Endothelial cell of umbilical vein (primary cell): ENCODE measurements at regions not wholly inside any gene's neighbourhood (a gene's known extent, or its start where the extent isn't known, plus 50 kb on each side); places are given as distances from the start of the nearest gene placed in this dataset.

Experiments used
- BruUV-seq: library from RNA; stranded (reverse); fragments of 400-500 nt; replicated peaks from 2 replicates; lab custom pipeline; 2021; lab: Mats Ljungman, UMichigan
- CTCF ChIA-PET: fragments of 300-600, 350-600 bp; sonication (Branson Sonifier 250); formaldehyde crosslinking; loops from one replicate; lab custom pipeline; 2021; ENCODE audit warnings: antibody characterized with exemption, inconsistent platforms; lab: Charles Lee
- POLR2A ChIA-PET: fragments of 300-600, 350-600 bp; sonication (Branson Sonifier 250); formaldehyde crosslinking; loops from one replicate; lab custom pipeline; 2021; ENCODE audit warnings: antibody characterized with exemption, inconsistent platforms; lab: Charles Lee
- DNase-seq: peaks from one replicate; pipeline ENCODE4 v3.0.0-alpha.2; 2011; ENCODE audit warnings: low read depth, low spot score
- FAIRE-seq: peaks from 2 replicates; lab custom pipeline; 2011; peaks lifted over from hg19 to GRCh38; lab: Jason Lieb, UNC
- H2AFZ ChIP-seq: 2 replicates; pipeline ENCODE4 v1.6.0; 2012; ENCODE audit warnings: low read depth, low read length, control low read depth, inconsistent platforms
- H3K27ac ChIP-seq: 2 replicates; pipeline ENCODE4 v1.5.1; 2011; ENCODE audit warnings: low read depth, mild to moderate bottlenecking, control low read depth, low read length, moderate library complexity; ENCODE audit not compliant: insufficient read depth
- H3K27me3 ChIP-seq, 2 experiments: 2 replicates each; pipeline versions ENCODE4 v1.6.0 to v1.6.1; 2011; ENCODE audit warnings: low read length in 2 of 2, mixed read lengths in 1 of 2; ENCODE audit not compliant: control insufficient read depth in 2 of 2, insufficient read depth in 2 of 2
- H3K36me3 ChIP-seq, 2 experiments: 2 replicates in 1 of 2; 3 replicates in 1 of 2; pipeline ENCODE4 v1.5.1; 2011; ENCODE audit warnings: low read length in 2 of 2, mild to moderate bottlenecking in 1 of 2, moderate library complexity in 1 of 2; ENCODE audit not compliant: control insufficient read depth in 2 of 2, insufficient read depth in 2 of 2; ENCODE audit errors: extremely low read depth in 1 of 2
- H3K4me1 ChIP-seq: 3 replicates; pipeline ENCODE4 v1.5.1; 2011; ENCODE audit warnings: mild to moderate bottlenecking, low read length; ENCODE audit not compliant: control insufficient read depth, insufficient read depth; ENCODE audit errors: extremely low read depth
- H3K4me2 ChIP-seq: 2 replicates; pipeline ENCODE4 v1.6.1; 2011; ENCODE audit warnings: low read length, control low read depth, mixed read lengths; ENCODE audit not compliant: insufficient read depth
- H3K4me3 ChIP-seq, 3 experiments: fragments of 200-600 bp in 1 of 3; sonication (generic), shearing (Covaris generic) in 1 of 3; replicated peaks in 1 of 3; 2 replicates each; pipeline ENCODE4 v1.5.1; 2011 to 2016; ENCODE audit warnings: control low read depth in 3 of 3, low read length in 3 of 3, mild to moderate bottlenecking in 2 of 3, inconsistent platforms in 1 of 3, low read depth in 1 of 3, moderate library complexity in 1 of 3; ENCODE audit not compliant: insufficient read depth in 1 of 3
- H3K79me2 ChIP-seq: 2 replicates; pipeline ENCODE4 v1.6.0; 2012; ENCODE audit warnings: low read length, inconsistent platforms; ENCODE audit not compliant: control insufficient read depth, insufficient read depth
- H3K9ac ChIP-seq: replicated peaks from 2 replicates; pipeline ENCODE3; 2011; ENCODE audit warnings: low read length, control low read depth; ENCODE audit not compliant: insufficient read depth; ENCODE audit errors: extremely low read depth
- H3K9me1 ChIP-seq: replicated peaks from 3 replicates; pipeline ENCODE4 v1.6.0; 2011; ENCODE audit warnings: mild to moderate bottlenecking, low read length; ENCODE audit not compliant: control insufficient read depth, insufficient read depth; ENCODE audit errors: extremely low read depth
- H3K9me3 ChIP-seq: replicated peaks from 2 replicates; pipeline ENCODE4 v1.5.1; 2012; ENCODE audit warnings: low read length, inconsistent platforms; ENCODE audit not compliant: control insufficient read depth, insufficient read depth
- H4K20me1 ChIP-seq: replicated peaks from 2 replicates; pipeline ENCODE3; 2011; ENCODE audit warnings: mild to moderate bottlenecking, low read length; ENCODE audit not compliant: control insufficient read depth, insufficient read depth; ENCODE audit errors: extremely low read depth
- CTCF ChIP-seq, 2 donors: IDR thresholded peaks; 1 replicate in 1 of 2; 2 replicates in 1 of 2; pipeline ENCODE4 v1.5.1; 2011; ENCODE audit warnings: low read length in 2 of 2, mild to moderate bottlenecking in 2 of 2, moderate library complexity in 2 of 2, control low read depth in 1 of 2, inconsistent platforms in 1 of 2, low read depth in 1 of 2; ENCODE audit not compliant: insufficient read depth in 1 of 2; ENCODE audit errors: extremely low read depth in 1 of 2
- EZH2 ChIP-seq: IDR thresholded peaks from 2 replicates; pipeline ENCODE4 v1.6.1; 2012; ENCODE audit warnings: borderline replicate concordance, low read depth, mild to moderate bottlenecking, moderate library complexity, low read length, inconsistent platforms; ENCODE audit not compliant: severe bottlenecking
- FOS ChIP-seq: IDR thresholded peaks from 2 replicates; pipeline ENCODE4 v1.6.1; 2011; ENCODE audit warnings: mild to moderate bottlenecking, low read length, moderate library complexity, borderline replicate concordance; ENCODE audit not compliant: insufficient read depth
- GATA2 ChIP-seq: IDR thresholded peaks from 2 replicates; pipeline ENCODE4 v1.7.0; 2011; ENCODE audit warnings: low read depth, mild to moderate bottlenecking, moderate library complexity, mixed read lengths, low read length; ENCODE audit not compliant: insufficient read length, insufficient read depth
- JUN ChIP-seq: IDR thresholded peaks from 2 replicates; pipeline ENCODE4 v1.6.1; 2011; ENCODE audit warnings: borderline replicate concordance, low read depth; ENCODE audit not compliant: insufficient read length, insufficient read depth
- MAX ChIP-seq: IDR thresholded peaks from 2 replicates; pipeline ENCODE4 v1.6.1; 2011; ENCODE audit not compliant: insufficient read depth, insufficient read length
- MYC ChIP-seq: IDR thresholded peaks from one replicate; pipeline ENCODE4 v1.6.1; 2011; ENCODE audit warnings: mild to moderate bottlenecking, low read depth, low read length
- POLR2A ChIP-seq: IDR thresholded peaks from 2 replicates; pipeline ENCODE4 v1.6.1; 2012; ENCODE audit warnings: low read depth, mild to moderate bottlenecking, control low read depth, low read length
- POLR2AphosphoS5 ChIP-seq: IDR thresholded peaks from 2 replicates; pipeline ENCODE4 v1.6.1; 2012; ENCODE audit warnings: low read depth, mild to moderate bottlenecking, control low read depth, low read length, moderate library complexity; ENCODE audit not compliant: insufficient read depth
- dilution Hi-C: fragments of 300-500 bp; cut with MboI; formaldehyde crosslinking; loops from one replicate; pipeline ENCODE4 v1.15.0; 2019; ENCODE audit warnings: low sequenced_read_pairs; ENCODE audit not compliant: extremely low pct_ligation_motif_present
- intact Hi-C: fragments of 100-400 bp; cut with micrococcal nuclease; formaldehyde crosslinking; loops from one replicate; pipeline ENCODE4 v1.10.0; 2022

- no peak overlapping the region for H3K4me2 ChIP-seq
- H3K4me1 ChIP-seq: no peaks in the 10 kb centered on the region
- no TSS peak for BruUV-seq
- H4K20me1 ChIP-seq: no peaks in the 10 kb centered on the region
- no peak for FAIRE-seq
- H3K27ac ChIP-seq: no peak overlapping the region
- H3K9ac ChIP-seq: no peak overlapping the region
- H3K79me2 ChIP-seq: no peaks in the 10 kb centered on the region
- no peak for DNase-seq
- intact Hi-C loops: no loop called here
- no peak overlapping the region for H2AFZ ChIP-seq
- ChIA-PET CTCF (no interaction called here), POLR2A (no interaction called here)
- H3K9me3 ChIP-seq: no peaks in the 10 kb centered on the region
- dilution Hi-C loops: no loop called here
- H3K27me3 ChIP-seq: no peaks in the 10 kb centered on the region
- no peaks in the 10 kb centered on the region for H3K9me1 ChIP-seq
- no peak overlapping the region for H3K4me3 ChIP-seq
- TF ChIP-seq MAX: no peak
- no peaks in the 10 kb centered on the region for H3K36me3 ChIP-seq
Measured at GRCh38 chr3:82927309-82928253, 1166.1 kb upstream of the GBE1 start.

- Histone ChIP-seq H3K9me1 (no peaks in the 10 kb centered on the region), H3K27me3 (no peaks in the 10 kb centered on the region), H3K79me2 (no peaks in the 10 kb centered on the region), H3K4me2 (no peak overlapping the region), H3K27ac (no peak overlapping the region), H3K9me3 (no peaks in the 10 kb centered on the region), H3K9ac (no peak overlapping the region), H4K20me1 (no peaks in the 10 kb centered on the region), H2AFZ (no peak overlapping the region), H3K4me1 (no peaks in the 10 kb centered on the region), H3K4me3 (no peak overlapping the region), H3K36me3 (no peaks in the 10 kb centered on the region)
- dilution Hi-C loops (no loop called here), intact Hi-C loops (no loop called here)
- no TSS peak for BruUV-seq
- TF ChIP-seq MAX (no peak), EZH2 (no peak), POLR2AphosphoS5 (no peak), MYC (no peak), POLR2A (no peak), CTCF (IDR thresholded peaks at IDR 0.05; ENCODE audit: extremely low read depth in 1 of 2, insufficient read depth in 1 of 2, low read depth in 1 of 2, low read length in 2 of 2) (no peak), FOS (no peak), GATA2 (no peak), JUN (no peak)
- DNase-seq: no peak
- ChIA-PET POLR2A (no interaction called here), CTCF (no interaction called here)
- no peak for FAIRE-seq
Measured at GRCh38 chr3:82891028-82891427, 1129.6 kb upstream of the GBE1 start.
